Jurkat, Clone E6-1 (cell line): ENCODE measurements at regions not wholly inside any gene's neighbourhood (a gene's known extent, or its start where the extent isn't known, plus 50 kb on each side); places are given as distances from the start of the nearest gene placed in this dataset.
"Not testable (repeated sequence)": the region's sequence is repeated elsewhere in the genome, so short reads cannot be mapped to it uniquely, and the experiment has no call there.

Source experiments
- DNase-seq: peaks from one replicate; pipeline ENCODE4 v3.0.0-alpha.2; 2011; ENCODE audit warnings: low read depth, low spot score
- H3K4me3 ChIP-seq: 2 replicates; pipeline ENCODE4 v1.5.1; 2011; ENCODE audit warnings: mild to moderate bottlenecking, low read length, control low read depth, moderate library complexity

- DNase-seq, H3K4me3 ChIP-seq: not testable (repeated sequence)
These were observed 194.6 kb downstream of the CCDC74A start for GRCh38 chr2:131722256-131722655.

- DNase-seq: no peak
- H3K4me3 ChIP-seq: no peak overlapping the region
These were observed 196.3 kb downstream of the CCDC74A start for GRCh38 chr2:131724019-131724418.

GRCh38 chr2:131728451-131728850 lies 200.8 kb downstream of the CCDC74A start:
- not testable (repeated sequence) for DNase-seq, H3K4me3 ChIP-seq

GRCh38 chr2:131733530-131733929 lies 205.8 kb downstream of the CCDC74A start:
- H3K4me3 ChIP-seq, DNase-seq: not testable (repeated sequence)

- not testable (repeated sequence) for H3K4me3 ChIP-seq, DNase-seq
These were observed 208.7 kb downstream of the CCDC74A start for GRCh38 chr2:131736406-131736805.

- not testable (repeated sequence) for H3K4me3 ChIP-seq, DNase-seq
These were observed 210.8 kb downstream of the CCDC74A start for GRCh38 chr2:131738533-131738932.

- H3K4me3 ChIP-seq, DNase-seq: not testable (repeated sequence)
These were observed 211.3 kb downstream of the CCDC74A start for GRCh38 chr2:131738996-131739434.

GRCh38 chr2:131753640-131754561 lies 226.2 kb downstream of the CCDC74A start:
- no peak for DNase-seq
- H3K4me3 ChIP-seq: no peak overlapping the region

- DNase-seq: no peak
- no peak overlapping the region for H3K4me3 ChIP-seq
These were observed 227.4 kb downstream of the CCDC74A start for GRCh38 chr2:131754929-131755720.

GRCh38 chr2:131756141-131756907 lies 228.6 kb downstream of the CCDC74A start:
- H3K4me3 ChIP-seq: no peak overlapping the region
- DNase-seq: no peak

- DNase-seq, H3K4me3 ChIP-seq: not testable (repeated sequence)
These were observed 231.3 kb downstream of the CCDC74A start for GRCh38 chr2:131758941-131759340.

- DNase-seq, H3K4me3 ChIP-seq: not testable (repeated sequence)
These were observed 247.4 kb downstream of the CCDC74A start for GRCh38 chr2:131774955-131775555.

GRCh38 chr2:131775903-131776506 lies 248.3 kb downstream of the CCDC74A start:
- H3K4me3 ChIP-seq, DNase-seq: not testable (repeated sequence)

- H3K4me3 ChIP-seq, DNase-seq: not testable (repeated sequence)
These were observed 252.8 kb downstream of the CCDC74A start for GRCh38 chr2:131780446-131780845.

GRCh38 chr2:131801210-131801744 lies 273.6 kb downstream of the CCDC74A start:
- H3K4me3 ChIP-seq: no peak overlapping the region
- no peak for DNase-seq

GRCh38 chr2:131801745-131802350 lies 274.2 kb downstream of the CCDC74A start:
- H3K4me3 ChIP-seq: peak overlapping the region; percentile 57
- peak; percentile 51 for DNase-seq

- peak overlapping the region; percentile 57 for H3K4me3 ChIP-seq
- peak; percentile 70 for DNase-seq
These were observed 274.7 kb downstream of the CCDC74A start for GRCh38 chr2:131802351-131802836.
